SU-DHL-6 (cell line): ENCODE measurements at regions not wholly inside any gene's neighbourhood (a gene's known extent, or its start where the extent isn't known, plus 50 kb on each side); places are given as distances from the start of the nearest gene placed in this dataset.

Source experiments
- EZH2phosphoT487 ChIP-seq: fragments of 200-600 bp; sonication (generic), shearing (Covaris generic); conservative IDR thresholded peaks from 2 replicates; pipeline ENCODE4 v1.6.1; 2018; ENCODE audit warnings: mild to moderate bottlenecking, antibody characterized with exemption, low read length, moderate library complexity, mixed read lengths
- TF ChIP-seq, protein P1 (sequence below): fragments of 200-600 bp; sonication (generic); IDR thresholded peaks from one replicate; pipeline ENCODE4 v1.5.1; 2017; ENCODE audit warnings: antibody characterized with exemption, mild to moderate bottlenecking, low read length, moderate library complexity; ENCODE audit not compliant: insufficient read depth, poor library complexity, severe bottlenecking

- TF ChIP-seq, protein P1, sequence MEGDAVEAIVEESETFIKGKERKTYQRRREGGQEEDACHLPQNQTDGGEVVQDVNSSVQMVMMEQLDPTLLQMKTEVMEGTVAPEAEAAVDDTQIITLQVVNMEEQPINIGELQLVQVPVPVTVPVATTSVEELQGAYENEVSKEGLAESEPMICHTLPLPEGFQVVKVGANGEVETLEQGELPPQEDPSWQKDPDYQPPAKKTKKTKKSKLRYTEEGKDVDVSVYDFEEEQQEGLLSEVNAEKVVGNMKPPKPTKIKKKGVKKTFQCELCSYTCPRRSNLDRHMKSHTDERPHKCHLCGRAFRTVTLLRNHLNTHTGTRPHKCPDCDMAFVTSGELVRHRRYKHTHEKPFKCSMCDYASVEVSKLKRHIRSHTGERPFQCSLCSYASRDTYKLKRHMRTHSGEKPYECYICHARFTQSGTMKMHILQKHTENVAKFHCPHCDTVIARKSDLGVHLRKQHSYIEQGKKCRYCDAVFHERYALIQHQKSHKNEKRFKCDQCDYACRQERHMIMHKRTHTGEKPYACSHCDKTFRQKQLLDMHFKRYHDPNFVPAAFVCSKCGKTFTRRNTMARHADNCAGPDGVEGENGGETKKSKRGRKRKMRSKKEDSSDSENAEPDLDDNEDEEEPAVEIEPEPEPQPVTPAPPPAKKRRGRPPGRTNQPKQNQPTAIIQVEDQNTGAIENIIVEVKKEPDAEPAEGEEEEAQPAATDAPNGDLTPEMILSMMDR = no peak
- no peak for TF ChIP-seq EZH2phosphoT487
Observed at GRCh38 chr12:41802803-41803202, 341.9 kb downstream of the GXYLT1 start.
